GM19351 (cell line): ENCODE measurements at regions not wholly inside any gene's neighbourhood (a gene's known extent, or its start where the extent isn't known, plus 50 kb on each side); places are given as distances from the start of the nearest gene placed in this dataset.
"Not testable (repeated sequence)": the region's sequence is repeated elsewhere in the genome, so short reads cannot be mapped to it uniquely, and the experiment has no call there.

Experiments
- ATAC-seq: cut with Tn5 transposase; IDR thresholded peaks from one replicate; pipeline ENCODE4 v1.9.1; 2021; ENCODE audit warnings: mild to moderate bottlenecking, moderate library complexity; ENCODE audit not compliant: unreplicated experiment

DNA sequence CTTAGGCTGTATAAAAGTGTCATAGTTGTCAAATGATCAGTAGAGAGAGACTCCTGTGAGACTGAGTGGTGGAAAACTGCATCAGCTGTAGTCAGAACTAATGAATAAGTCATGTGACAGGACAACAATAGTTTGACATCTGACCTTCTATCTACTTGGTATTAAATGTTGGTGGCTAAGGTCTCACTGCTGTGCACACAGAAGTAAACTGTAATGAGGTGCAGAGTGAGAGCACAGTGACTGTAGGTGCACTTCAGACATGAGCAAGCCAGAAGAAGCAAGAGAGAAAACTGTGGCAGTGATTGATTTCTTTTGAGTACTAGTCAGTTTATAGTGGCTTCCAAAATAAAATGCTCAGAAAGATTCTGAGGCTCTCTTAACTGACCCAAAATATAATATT, 803.6 kb downstream of the RAPGEF2 start:
- ATAC-seq: no peak

DNA sequence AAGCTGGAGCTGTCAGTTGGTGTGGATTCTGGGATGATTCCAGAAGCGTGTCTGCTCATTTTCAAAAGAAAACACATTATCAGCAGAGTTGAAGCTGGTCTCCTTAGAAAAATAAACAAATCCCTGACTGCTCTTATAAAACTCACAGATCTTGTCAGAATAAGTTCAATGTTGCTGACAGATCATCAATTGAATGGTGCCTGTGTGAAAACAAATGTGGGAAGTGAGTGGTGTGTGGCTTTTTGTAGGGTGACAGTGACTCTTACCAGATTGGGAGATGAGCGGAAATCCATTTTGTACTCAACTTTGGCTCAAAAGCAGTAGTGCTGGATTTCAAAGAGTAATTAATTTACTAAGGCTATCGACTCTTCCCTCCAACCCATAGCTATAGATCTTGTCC, 807.8 kb downstream of the RAPGEF2 start:
- ATAC-seq: no peak

DNA sequence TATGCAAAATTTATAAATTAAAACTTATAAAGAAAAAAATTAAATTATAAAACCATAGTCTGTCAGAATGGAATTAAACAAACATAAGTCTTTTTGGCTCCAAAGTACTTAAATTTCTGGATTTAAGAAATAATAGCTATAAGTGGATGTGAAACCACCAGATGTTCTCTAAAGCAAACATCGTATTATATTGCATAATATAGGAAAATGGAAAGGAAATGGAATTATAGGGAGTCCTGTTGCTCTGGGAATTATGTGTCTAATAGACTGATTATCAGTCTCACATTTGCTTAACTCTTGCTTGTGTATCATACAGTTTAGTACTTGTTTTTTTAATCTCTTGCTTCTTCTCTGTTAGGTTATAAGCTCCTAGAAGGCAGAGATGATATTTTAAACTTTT, 819.2 kb downstream of the RAPGEF2 start:
- no peak for ATAC-seq

DNA sequence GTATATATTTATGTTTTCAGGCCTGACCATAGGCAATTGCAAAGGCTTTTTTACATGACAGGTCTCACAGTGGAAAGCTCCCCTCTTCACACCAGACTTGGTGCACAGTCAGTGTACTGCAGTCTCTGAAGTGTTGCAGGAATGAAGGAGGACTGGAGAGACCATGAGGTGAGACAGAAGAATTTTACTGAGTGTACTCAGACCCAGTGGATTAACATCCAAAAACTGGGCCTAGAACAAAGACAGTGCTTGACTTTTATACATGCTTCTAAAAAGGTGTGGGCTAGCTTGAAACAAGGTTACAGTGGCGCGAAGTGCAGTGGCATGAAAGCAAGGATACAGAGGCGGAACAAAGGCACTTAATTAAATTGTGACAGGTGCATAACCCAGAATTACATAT, 822.9 kb downstream of the RAPGEF2 start:
- ATAC-seq: no peak

DNA sequence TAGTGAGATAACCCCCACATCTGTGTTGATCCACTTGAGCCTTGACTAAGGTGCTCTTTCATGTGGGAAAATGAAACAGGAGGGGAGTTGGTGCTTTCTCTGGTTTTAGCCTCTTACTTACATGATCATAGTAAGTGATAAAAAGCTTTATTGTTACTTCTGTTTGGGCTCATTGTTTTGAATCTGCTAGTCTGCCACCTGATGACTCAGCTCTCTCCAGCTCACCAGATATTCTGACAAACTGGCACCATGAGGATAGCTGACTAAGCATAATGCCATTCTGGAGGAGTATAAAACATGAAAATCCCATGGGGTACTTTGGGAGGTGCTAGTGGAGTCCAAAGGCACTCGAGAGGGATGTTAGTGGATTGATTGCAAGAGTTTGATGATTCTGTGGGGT, 824.0 kb downstream of the RAPGEF2 start:
- ATAC-seq: no peak

DNA sequence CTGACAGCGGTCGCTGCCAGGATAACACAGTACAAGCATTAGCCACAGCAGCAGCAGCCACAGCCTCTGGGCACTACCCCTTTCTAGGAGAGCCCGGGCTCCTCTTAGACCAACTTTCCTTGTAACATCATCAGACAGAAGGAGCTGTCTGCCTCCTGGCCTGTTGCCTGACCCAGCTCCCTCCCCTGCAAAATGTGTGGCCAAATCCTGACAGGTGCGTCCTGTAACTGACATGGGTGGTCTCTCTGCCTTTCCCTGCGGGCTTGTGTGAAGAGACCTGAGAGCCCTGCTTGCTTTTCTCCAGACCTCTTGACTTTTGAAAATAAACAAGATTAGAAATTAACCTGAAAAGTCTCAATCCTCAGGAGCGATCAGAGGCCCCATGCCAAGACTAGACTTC, 824.9 kb downstream of the RAPGEF2 start:
- ATAC-seq: no peak

DNA sequence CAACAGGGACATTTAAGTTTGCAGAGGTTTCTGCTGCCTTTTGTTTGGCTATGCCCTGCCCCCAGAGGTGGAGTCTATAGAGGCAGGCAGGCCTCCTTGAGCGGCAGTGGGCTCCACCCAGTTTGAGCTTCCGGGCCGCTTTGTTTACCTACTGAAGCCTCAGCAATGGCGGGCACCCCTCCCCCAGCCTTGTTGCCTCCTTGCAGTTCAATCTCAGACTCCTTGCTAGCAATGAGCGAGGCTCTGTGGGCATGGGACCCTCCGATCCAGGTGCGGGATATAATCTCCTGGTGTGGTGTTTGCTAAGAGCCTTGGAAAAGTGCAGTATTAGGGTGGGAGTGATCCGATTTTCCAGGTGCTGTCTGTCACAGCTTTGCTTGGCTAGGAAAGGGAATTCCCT, 831.7 kb downstream of the RAPGEF2 start:
- ATAC-seq: not testable (repeated sequence)

DNA sequence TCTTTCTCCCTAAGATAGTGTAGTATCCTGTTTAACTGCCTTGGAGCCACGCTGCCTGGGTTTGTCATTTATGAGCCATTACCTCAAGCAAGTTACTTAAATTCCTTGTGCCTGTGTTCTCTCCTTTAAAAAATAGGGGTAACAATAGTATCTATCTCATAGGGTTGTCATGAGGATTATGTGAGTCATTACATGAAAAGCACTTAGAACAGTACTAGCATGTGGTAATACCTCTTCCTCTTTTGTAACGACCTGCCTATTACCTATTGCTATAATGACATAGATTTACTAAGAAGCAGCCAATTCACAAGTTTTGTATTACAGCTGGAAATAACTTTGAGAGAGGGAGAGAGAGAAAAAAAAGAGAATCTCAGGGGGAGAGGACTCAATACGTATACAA, 834.7 kb downstream of the RAPGEF2 start:
- ATAC-seq: peak; percentile 100

DNA sequence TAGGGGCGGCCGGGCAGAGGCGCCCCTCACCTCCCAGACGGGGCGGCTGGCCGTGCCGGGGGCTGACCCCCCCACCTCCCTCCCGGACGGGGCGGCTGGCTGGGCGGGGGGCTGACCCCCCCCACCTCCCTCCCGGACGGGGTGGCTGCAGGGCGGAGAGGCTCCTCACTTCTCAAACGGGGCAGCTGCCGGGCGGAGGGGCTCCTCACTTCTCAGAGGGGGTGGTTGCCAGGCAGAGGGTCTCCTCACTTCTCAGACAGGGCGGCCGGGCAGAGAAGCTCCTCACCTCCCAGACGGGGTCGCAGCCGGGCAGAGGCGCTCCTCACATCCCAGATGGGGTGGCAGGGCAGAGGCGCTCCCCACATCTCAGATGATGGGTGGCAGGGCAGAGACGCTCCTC, 836.8 kb downstream of the RAPGEF2 start:
- not testable (repeated sequence) for ATAC-seq

DNA sequence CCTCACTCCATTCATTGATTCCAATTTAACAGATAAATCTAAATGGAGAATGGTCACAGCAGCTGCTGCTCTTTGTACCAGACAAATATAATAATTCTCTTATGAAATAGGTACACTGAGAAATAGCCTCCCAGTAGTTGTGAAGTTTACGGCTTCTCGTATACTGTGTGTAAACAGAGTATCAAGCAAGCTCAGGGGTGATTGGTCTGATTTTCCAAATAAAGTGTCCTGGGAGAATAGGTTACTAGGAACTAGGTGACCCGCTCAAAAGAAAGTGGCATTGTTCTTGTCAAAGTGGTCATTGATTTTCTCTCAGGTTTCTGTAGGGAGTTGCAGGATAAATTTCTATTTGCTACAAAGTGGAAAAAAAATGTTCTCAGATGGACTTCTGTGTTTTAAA, 838.2 kb downstream of the RAPGEF2 start:
- no peak for ATAC-seq

DNA sequence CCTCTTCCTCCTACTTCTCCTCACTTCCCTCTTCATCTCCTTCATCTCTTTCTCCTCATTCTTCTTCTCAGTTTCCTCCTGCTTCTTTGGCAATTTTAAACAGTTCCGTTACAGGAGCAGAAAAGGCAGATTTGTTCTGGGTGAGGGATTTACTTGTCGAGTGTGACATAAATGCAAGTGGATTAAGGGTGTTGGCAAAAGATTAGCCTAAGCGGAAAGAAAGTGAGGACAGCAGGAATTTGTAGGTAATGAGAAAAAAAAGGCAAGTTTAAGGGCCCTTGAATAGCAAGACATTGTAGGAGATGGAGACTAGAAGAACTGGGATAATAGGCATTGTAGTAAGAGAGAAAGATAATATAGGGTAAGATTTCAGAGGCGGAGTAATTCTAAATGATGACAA, 841.6 kb downstream of the RAPGEF2 start:
- ATAC-seq: no peak

DNA sequence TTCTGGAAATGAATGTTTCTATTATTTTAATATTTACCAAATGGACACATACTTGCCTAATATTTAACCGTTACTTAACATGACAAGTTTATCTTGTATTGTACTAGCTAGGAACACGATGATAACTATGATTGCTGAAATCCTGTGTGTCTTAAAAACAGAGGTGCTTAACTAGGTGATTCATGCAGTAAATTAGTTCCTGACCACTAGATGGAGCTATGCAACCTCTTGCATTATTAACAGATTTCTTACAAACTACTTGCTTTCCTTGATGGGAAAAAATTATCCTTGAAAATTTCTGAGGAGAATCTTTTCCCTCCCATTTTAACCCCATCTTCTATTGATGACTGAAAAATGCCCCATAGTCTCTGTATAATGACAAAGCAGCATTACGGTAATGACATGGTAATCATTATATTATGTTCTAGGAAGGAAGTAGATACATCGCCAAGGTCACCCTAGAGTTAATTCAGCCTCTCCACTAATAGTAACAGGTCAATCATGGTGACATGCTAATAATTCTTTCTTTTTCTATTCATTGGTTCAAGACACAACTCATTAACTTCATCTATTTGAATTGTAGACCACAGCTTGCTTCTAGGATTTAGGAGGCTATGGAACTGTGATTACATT, 844.2 kb downstream of the RAPGEF2 start:
- ATAC-seq: peak; percentile 78

DNA sequence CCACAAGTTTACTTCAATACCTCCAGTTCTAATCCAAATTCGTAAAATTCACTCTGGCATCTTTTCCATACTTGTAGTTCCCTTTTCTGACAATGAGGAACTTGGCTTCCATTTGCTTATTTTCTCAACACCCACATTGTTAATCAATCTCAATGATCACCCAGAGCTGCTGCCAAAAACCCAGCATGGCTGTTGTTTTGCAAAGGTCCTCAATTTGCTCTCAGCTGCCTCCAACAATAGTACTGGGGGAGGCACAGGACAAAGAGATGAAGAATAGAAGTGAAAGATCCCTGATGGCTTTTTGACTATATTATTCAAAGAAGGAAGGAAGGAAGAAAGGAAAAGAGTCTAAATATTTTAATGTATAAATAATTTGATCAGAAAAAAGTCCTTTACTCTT, 847.8 kb downstream of the RAPGEF2 start:
- no peak for ATAC-seq

DNA sequence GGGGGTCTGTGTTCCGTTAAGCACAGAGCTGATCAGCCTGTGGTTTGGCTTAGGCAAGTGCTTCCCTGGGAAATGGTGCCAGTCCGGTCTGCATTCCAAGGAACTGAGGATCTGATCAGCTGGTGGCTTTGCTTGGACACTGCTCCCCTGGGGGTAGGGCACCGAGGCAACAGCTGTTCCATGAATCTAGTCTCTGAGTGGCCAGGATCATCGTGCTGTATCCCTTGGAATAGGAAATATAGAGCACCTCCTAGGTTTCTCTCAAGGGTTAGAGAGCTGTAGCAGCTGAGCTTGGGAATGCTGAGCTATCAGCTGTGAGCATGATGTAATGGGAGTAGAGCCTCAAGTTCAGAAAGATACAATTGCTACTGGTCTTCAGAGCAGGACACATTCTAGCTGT, 863.9 kb downstream of the RAPGEF2 start:
- ATAC-seq: no peak

DNA sequence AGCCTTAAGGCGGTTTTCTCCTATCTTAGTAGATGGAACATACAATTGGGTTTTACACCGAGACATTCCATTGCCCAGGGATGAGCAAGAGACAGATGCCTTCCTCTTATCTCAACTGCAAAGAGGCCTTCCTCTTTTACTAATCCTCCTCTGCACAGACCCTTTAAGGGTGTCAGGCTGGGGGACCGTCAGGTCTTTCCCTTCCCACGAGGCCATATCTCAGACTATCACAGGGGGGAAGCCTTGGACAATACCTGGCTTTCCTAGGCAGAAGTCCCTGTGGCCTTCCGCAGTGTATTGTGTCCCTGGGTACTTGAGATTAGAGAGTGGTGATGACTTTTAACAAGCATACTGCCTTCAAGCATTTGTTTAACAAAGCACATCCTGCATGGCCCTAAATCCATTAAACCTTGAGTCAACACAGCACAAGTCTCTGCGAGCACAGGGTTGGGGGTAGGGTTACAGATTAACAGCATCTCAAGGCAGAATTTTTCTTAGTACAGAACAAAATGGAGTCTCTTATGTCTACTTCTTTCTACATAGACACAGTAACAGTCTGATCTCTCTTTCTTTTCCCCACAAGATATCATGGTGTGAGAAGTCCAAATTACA, 874.1 kb downstream of the RAPGEF2 start:
- not testable (repeated sequence) for ATAC-seq

DNA sequence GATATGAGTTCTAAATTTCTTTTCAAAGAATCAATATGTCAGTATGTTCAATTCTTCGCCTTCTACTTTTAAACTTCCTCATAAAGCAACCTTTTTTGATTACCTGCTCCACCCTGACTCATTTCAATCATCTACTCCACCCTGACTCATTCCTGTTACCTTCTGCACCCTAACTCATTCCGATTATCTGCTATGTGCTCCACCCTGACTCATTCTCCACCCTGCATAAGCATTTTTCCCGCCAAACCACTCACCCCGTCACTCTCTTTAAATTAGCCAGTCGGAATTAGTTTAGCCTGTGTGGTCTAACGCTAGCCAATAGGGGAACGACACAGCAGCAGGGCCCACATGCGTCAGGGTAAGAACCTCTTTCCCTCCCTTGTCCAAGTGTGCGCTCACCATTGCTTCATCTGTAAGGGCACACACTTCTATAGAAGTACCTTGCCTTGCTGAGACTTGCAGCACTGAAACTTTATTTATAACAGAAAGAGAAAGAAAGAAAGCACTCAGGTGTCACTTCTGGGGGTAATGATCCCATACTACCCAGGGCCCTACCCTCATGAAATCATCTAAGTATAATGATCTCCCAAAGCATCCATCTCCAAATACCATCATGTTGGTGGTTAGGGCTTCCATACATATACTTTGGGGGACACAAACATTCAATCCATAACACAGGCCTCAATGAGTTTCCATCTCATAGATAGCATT, 875.2 kb downstream of the RAPGEF2 start:
- ATAC-seq: no peak

DNA sequence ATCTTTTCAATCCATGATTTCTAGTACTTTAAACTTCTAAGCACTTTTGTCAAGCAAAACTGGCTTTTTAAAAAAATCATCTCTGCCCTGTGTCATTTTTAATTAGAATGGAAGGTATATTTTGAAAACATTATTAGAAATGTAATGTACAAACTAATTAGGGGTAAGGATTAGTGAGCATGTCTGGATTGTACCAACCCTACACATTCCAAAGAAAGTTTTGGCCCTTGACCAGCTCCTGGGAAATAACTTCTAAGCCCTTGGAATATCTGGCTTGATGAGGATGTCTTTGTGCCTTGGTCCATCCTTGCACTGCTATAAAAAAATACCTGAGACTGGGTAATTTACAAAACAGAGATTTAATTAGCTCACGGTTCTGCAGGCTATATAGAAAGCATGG, 876.5 kb downstream of the RAPGEF2 start:
- no peak for ATAC-seq

DNA sequence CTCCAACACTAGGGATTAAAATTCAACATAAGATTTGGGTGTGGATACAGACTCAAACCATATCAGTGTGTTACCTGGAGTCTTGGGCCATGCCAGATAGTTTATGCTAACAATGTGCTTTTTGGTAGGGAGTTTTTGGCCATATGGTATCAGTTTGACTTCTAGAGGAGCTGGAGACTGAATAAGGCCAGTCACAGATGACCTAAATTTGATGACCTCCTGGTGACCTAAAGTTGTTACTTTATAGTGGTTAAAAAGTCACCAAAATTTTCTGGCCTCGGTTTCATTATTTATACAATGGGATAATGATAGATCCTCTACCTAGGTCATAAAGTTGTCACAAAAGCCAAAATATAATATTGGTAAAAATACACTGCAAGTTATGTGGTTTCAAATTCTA, 877.1 kb downstream of the RAPGEF2 start:
- ATAC-seq: no peak

DNA sequence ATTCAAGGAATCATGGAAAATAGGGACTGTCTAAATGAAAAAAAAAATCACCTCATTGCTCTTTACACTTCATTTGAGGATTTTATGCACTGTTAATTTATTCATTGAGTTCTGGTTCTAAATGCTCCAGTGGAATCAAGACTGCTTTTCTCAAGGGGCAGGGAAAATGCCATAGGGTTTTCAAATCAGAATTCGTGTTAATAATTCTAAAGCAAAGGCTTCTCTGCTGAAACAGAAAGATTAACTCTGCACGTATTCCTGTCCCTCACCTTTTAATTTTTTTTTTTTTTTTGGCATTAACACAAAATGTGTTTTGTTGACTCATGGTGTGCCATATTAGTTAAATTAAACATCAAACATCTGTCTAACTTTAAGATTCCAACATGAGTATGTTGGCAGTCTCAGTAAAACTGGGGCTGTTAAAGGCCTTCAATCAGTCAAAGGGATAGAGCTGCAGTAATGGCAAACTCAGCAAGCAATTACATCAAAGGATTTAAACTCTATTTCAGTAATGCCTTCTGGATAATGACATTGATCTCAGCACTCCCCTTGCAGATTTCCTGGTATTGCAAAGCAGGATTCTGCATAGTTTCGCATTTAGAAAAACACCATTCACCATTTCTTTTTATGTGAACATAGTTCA, 878.1 kb downstream of the RAPGEF2 start:
- no peak for ATAC-seq

DNA sequence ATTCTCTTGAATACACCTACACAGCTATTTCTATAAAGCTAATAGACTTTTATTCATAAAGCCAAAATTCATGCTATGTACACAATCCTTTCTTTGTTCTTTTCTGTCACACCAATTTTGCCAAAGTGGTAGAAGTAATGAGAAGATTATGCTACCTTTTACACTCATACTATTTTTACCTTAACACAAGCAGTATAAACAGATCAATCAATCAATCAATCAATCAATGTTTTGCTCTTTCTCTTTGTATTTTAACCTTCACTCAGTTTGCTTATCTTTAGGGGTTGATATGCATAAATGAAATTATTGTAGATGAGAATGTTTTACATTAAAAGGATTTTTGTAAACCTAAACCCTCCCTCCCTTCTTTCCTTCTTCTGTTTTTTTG, 878.6 kb downstream of the RAPGEF2 start:
- ATAC-seq: no peak

DNA sequence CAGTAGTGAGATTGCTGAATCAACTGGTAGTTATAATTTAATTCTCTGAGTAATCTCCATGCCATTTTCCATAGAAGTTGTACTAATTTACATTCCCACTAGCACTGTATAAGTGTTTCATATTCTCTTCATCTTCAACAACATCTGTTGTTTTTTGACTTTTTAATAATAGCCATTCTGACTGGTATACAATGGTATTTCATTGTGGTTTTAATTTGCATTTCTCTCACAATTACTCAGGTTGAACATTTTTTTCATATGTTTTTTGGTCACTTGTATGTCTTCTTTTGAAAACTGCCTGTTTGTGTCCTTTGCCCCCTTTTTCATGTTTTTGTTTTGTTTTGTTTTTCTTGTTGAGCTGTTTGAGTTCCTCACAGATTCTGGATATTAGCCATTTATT, 880.2 kb downstream of the RAPGEF2 start:
- no peak for ATAC-seq
